ENCODE measurements at regions not wholly inside any gene's neighbourhood (a gene's known extent, or its start where the extent isn't known, plus 50 kb on each side); places are given as distances from the start of the nearest gene placed in this dataset.

DNA sequence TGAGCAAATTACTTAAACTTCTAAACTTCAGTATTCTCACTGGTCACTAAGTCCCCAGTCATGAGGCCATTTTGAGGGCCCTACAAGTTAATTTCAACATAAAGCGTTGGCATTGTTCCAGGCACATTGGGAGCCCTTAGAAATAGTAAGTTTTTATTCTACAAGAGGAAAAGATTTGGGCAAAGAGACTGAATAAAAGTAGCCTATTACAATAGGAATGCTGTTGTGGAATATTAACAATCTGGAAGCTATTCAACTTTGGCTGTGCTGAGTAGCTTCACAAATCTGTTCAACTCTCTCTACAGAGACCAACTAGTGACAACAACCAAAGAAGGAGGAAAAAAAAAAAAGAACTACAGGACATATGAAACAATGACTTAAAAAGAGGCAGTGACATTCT is 1287.5 kb upstream of the NXPH2 start:
- TF ChIP-seq, protein P1, sequence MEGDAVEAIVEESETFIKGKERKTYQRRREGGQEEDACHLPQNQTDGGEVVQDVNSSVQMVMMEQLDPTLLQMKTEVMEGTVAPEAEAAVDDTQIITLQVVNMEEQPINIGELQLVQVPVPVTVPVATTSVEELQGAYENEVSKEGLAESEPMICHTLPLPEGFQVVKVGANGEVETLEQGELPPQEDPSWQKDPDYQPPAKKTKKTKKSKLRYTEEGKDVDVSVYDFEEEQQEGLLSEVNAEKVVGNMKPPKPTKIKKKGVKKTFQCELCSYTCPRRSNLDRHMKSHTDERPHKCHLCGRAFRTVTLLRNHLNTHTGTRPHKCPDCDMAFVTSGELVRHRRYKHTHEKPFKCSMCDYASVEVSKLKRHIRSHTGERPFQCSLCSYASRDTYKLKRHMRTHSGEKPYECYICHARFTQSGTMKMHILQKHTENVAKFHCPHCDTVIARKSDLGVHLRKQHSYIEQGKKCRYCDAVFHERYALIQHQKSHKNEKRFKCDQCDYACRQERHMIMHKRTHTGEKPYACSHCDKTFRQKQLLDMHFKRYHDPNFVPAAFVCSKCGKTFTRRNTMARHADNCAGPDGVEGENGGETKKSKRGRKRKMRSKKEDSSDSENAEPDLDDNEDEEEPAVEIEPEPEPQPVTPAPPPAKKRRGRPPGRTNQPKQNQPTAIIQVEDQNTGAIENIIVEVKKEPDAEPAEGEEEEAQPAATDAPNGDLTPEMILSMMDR (conservative IDR thresholded peaks at IDR 0.05): no peak
- TF ChIP-seq ZFX (IDR thresholded peaks at IDR 0.05): no peak
- no peak overlapping the region for H3K27ac ChIP-seq

DNA sequence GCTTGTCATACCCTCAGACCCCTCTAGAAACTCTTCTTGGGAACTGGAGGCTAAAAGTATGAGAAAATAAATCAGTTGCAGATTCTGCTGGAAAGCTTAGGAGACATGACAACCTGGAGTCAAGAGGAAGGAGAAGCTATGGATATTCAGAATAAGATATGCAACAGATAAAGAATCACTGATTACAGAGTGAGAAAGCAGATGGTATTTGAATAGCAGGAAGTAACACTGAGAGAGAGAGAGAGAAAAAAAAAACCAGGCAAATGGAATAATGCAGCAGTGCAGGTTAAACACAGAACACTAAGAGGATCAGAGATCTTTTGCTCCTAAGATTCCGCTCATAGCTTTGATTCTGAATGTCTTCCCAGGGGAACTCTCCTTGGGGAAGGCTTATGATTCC is 1284.1 kb upstream of the NXPH2 start:
- TF ChIP-seq ZFX (IDR thresholded peaks at IDR 0.05): no peak
- TF ChIP-seq, protein P1 (conservative IDR thresholded peaks at IDR 0.05): no peak
- no peak overlapping the region for H3K27ac ChIP-seq

DNA sequence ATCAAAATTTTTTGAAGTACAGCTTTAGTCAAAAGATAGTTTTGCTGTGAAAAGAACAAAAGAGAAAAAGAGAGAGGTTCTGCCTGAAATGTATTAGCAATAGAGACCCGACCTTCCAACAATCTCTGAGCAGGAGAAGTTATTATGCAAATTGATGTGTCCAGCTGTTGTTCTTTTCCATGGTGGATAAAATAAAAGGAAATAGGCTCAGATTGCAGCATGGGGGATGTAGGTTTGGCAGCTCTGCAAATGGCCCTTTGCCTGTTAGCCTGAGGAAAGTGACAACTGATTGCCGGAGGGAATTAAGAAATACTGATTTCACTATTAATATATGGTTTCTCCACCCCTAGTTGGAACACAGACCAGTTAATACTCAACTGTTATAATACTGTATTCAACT is 1283.2 kb upstream of the NXPH2 start:
- no peak for TF ChIP-seq ZFX (IDR thresholded peaks at IDR 0.05)
- TF ChIP-seq, protein P1 (conservative IDR thresholded peaks at IDR 0.05): no peak
- no peak overlapping the region for H3K27ac ChIP-seq

DNA sequence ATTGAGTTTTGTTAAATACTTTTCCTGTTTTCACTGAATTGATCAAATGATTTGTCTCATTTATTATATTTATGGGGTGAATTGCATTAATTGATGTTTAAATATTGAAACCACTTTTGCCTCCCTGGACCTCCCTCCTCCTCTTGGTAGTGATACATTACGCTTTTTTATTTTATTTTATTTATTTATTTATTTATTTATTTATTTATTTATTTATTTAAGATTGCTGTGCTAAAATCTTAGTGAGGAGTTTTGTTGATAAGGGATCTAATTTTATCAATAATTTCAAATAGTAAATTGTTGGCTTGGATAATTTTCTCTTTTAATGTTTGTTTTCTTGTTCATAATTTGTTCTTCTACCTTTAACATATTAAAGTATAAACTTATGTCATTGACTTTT is 1281.0 kb upstream of the NXPH2 start:
- TF ChIP-seq ZFX (IDR thresholded peaks at IDR 0.05): no peak
- TF ChIP-seq, protein P1 (conservative IDR thresholded peaks at IDR 0.05): no peak
- no peak overlapping the region for H3K27ac ChIP-seq

DNA sequence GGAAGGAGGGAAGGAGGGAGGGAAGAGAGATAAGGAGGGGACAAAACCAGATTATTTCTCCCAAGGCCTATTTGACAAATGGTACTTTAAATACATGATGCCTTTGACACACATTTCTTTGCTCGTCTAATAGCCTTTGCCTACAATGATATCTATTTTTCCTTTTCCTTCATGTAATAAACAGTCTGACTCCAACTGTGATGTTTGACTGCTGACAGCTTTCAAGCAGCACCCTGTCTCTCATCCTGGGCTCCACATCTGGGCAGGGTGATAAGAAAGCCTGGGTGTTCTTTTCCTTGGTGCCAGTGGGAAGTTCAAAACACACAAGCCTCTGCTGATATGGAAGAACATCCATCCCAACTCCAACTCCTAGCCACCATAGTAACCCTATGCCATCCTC is 1277.7 kb upstream of the NXPH2 start:
- no peak for TF ChIP-seq ZFX (IDR thresholded peaks at IDR 0.05)
- TF ChIP-seq, protein P1 (conservative IDR thresholded peaks at IDR 0.05): no peak
- no peak overlapping the region for H3K27ac ChIP-seq

DNA sequence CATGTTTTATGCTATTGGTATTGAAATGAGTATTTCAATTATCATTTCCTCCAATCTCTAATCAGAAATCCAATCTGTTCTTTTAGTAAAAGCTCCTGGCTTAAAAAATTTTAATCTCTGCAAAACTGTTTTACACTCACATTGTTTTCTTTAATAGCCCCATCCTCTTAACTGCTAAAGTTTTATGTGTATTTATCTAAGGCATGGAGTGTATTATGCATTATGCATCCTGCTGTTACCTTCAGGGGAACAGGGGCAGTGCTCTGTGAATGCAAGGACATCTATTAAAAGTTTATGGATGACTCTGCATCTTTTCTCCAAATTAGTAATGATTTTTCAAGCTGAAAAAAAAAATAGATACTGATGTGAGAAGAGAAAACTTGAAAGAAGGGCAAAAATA is 1261.6 kb upstream of the NXPH2 start:
- H3K27ac ChIP-seq: no peak overlapping the region

DNA sequence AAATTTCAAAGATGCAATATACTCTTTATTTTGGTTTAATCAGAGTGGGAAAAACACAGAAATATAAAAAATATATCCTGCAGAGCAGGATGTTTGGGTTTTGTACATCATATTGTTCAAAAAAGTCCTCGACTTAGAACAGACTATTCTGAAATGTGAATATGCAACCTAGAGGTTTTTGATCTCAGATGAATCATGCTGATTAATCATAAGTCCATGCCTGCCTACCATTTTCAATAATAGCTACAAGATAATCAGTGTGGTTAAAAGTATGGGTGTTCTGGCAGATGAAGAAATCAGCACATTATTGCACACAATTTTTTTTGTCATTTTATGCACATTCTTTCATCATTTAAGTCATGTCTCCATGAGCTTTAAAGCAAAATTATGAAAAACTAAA is 1261.0 kb upstream of the NXPH2 start:
- TF ChIP-seq, protein P1 (conservative IDR thresholded peaks at IDR 0.05): no peak

More for the DNA sequence above, 1261.6 kb upstream of the NXPH2 start:
- TF ChIP-seq, protein P1 (conservative IDR thresholded peaks at IDR 0.05): no peak
- no peak for TF ChIP-seq ZFX (IDR thresholded peaks at IDR 0.05)

More for the DNA sequence above, 1261.0 kb upstream of the NXPH2 start:
- no peak overlapping the region for H3K27ac ChIP-seq
